Peyer's patch (tissue), 4 donors: ENCODE measurements at regions not wholly inside any gene's neighbourhood (a gene's known extent, or its start where the extent isn't known, plus 50 kb on each side); places are given as distances from the start of the nearest gene placed in this dataset.

Experiments used
- CTCF ChIP-seq, 6 experiments: fragments of 450-650 bp in 4 of 6; fragments of 200-600 bp in 2 of 6; sonication (generic) in 1 of 6; IDR thresholded peaks; one replicate each; pipeline ENCODE4 v1.5.1; 2017 to 2019; ENCODE audit warnings: antibody characterized with exemption in 6 of 6, mild to moderate bottlenecking in 3 of 6, moderate library complexity in 1 of 6
- POLR2A ChIP-seq, 2 donors: fragments of 450-650 bp; IDR thresholded peaks; one replicate each; pipeline ENCODE4 v1.5.1; 2017; ENCODE audit warnings: antibody characterized with exemption in 2 of 2, mild to moderate bottlenecking in 2 of 2, moderate library complexity in 2 of 2

GRCh38 chr2:182647499-182647787 lies 68.6 kb upstream of the DNAJC10 start:
- TF ChIP-seq POLR2A (IDR thresholded peaks at IDR 0.05) = no peak
- TF ChIP-seq CTCF (IDR thresholded peaks at IDR 0.05) = no peak
